ENCODE measurements at regions not wholly inside any gene's neighbourhood (a gene's known extent, or its start where the extent isn't known, plus 50 kb on each side); places are given as distances from the start of the nearest gene placed in this dataset.

DNA sequence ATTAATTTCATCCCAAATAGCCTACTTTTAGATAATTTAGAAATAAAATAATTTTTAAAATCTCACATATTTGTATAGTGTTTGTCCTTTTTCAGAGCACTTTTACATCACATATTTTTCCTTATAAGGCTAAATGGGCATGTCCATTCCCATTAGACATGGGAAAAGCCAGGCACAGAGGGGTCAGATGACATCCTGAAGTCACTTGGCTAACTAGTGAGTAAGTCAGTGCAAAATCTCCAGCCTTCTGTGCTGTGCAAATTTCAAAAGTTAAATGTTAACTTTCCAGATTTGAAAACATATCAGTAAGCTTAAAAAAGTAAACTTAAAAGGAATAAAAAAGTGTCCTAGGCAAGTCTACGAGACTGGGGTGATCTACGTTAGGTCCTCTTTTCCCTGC is 117.4 kb downstream of the EMP1 start:
- TF ChIP-seq POLR2AphosphoS5 (IDR thresholded peaks at IDR 0.05): no peak
- no peak for TF ChIP-seq CTCF (IDR thresholded peaks at IDR 0.05)
- TF ChIP-seq POLR2A (IDR thresholded peaks at IDR 0.05): no peak
